B cell (primary cell): ENCODE measurements at regions not wholly inside any gene's neighbourhood (a gene's known extent, or its start where the extent isn't known, plus 50 kb on each side); places are given as distances from the start of the nearest gene placed in this dataset.

Source experiments
- ATAC-seq: fragments of 200-7000 bp; cut with Tn5 transposase; one replicate; pipeline ENCODE4 v1.10.0; 2021; ENCODE audit warnings: low read depth, mild to moderate bottlenecking, moderate number of reproducible peaks, moderate library complexity
- CTCF ChIA-PET: fragments of 350-600 bp; sonication (Branson Sonifier 250); formaldehyde crosslinking; loops from one replicate; lab custom pipeline; 2021; ENCODE audit warnings: antibody characterized with exemption, inconsistent platforms; lab: Charles Lee
- POLR2A ChIA-PET: fragments of 350-600 bp; sonication (Branson Sonifier 250); formaldehyde crosslinking; loops from one replicate; lab custom pipeline; 2021; ENCODE audit warnings: antibody characterized with exemption; lab: Charles Lee
- DNase-seq: peaks from one replicate; pipeline ENCODE4 v3.0.0; 2013
- H2AFZ ChIP-seq: 2 replicates; pipeline ENCODE4 v1.6.1; 2012; ENCODE audit warnings: mild to moderate bottlenecking, low read depth, low read length; ENCODE audit not compliant: insufficient read depth, poor library complexity, severe bottlenecking
- H3K27ac ChIP-seq, 2 donors: 1 replicate in 1 of 2; 2 replicates in 1 of 2; pipeline ENCODE4 v1.5.1; 2012 to 2013; ENCODE audit warnings: low read length in 2 of 2, mild to moderate bottlenecking in 2 of 2, moderate library complexity in 1 of 2
- H3K27me3 ChIP-seq, 4 experiments: fragments of 200-600 bp in 1 of 4; sonication (generic) in 1 of 4; replicated peaks in 1 of 4; 1 replicate in 2 of 4; 2 replicates in 2 of 4; pipeline versions ENCODE4 v1.6.1 to v1.7.0; 2013 to 2016; ENCODE audit warnings: low read length in 3 of 4, mild to moderate bottlenecking in 2 of 4, mixed read lengths in 1 of 4, moderate library complexity in 1 of 4; ENCODE audit not compliant: insufficient read depth in 4 of 4, control insufficient read depth in 3 of 4; ENCODE audit errors: control extremely low read depth in 1 of 4
- H3K36me3 ChIP-seq, 2 experiments: replicated peaks in 1 of 2; 1 replicate in 1 of 2; 2 replicates in 1 of 2; pipeline versions ENCODE4 v1.6.1 to v1.7.1; 2013; ENCODE audit warnings: low read length in 1 of 2; ENCODE audit not compliant: insufficient read depth in 2 of 2, control insufficient read depth in 1 of 2; ENCODE audit errors: control extremely low read depth in 1 of 2, extremely low read depth in 1 of 2
- H3K4me1 ChIP-seq, 2 donors: fragments of 200-600 bp in 1 of 2; sonication (generic) in 1 of 2; 1 replicate in 1 of 2; 2 replicates in 1 of 2; pipeline versions ENCODE4 v1.5.1 to v1.6.1; 2013 to 2017; ENCODE audit warnings: low read length in 2 of 2; ENCODE audit not compliant: control insufficient read depth in 2 of 2, insufficient read depth in 2 of 2
- H3K4me2 ChIP-seq: replicated peaks from 2 replicates; pipeline ENCODE3; 2012; ENCODE audit warnings: mild to moderate bottlenecking, low read depth, low read length; ENCODE audit not compliant: poor library complexity, severe bottlenecking
- H3K4me3 ChIP-seq, 5 experiments: fragments of 200-600 bp in 1 of 5; sonication (generic) in 1 of 5; 1 replicate in 3 of 5; 2 replicates in 2 of 5; pipeline versions ENCODE4 v1.5.1 to v1.7.0; 2011 to 2016; ENCODE audit warnings: low read length in 4 of 5, mild to moderate bottlenecking in 4 of 5, low read depth in 2 of 5, control low read depth in 1 of 5, moderate library complexity in 1 of 5; ENCODE audit not compliant: insufficient read depth in 1 of 5; ENCODE audit errors: control extremely low read depth in 1 of 5, extremely low read depth in 1 of 5
- H3K79me2 ChIP-seq: fragments of 200-600 bp; sonication (generic); one replicate; pipeline ENCODE4 v1.6.0; 2016; ENCODE audit warnings: low read length; ENCODE audit not compliant: control insufficient read depth, insufficient read depth
- H3K9ac ChIP-seq: fragments of 200-600 bp; sonication (generic); 2 replicates; pipeline ENCODE4 v1.6.1; 2017; ENCODE audit warnings: mild to moderate bottlenecking, low read length, moderate library complexity
- H3K9me3 ChIP-seq, 3 donors: one replicate each; pipeline versions ENCODE4 v1.6.1 to v1.7.1; 2013; ENCODE audit warnings: low read length in 2 of 3; ENCODE audit not compliant: control insufficient read depth in 2 of 3, insufficient read depth in 1 of 3; ENCODE audit errors: control extremely low read depth in 1 of 3
- H4K20me1 ChIP-seq: 2 replicates; pipeline ENCODE4 v1.6.0; 2012; ENCODE audit warnings: mild to moderate bottlenecking, low read length; ENCODE audit not compliant: insufficient read depth, control insufficient read depth, poor library complexity, severe bottlenecking
- H3K27ac Mint-ChIP-seq: one replicate; pipeline ENCODE4 v1.8.0; 2021; ENCODE audit warnings: mixed read lengths
- H3K27me3 Mint-ChIP-seq: one replicate; pipeline ENCODE4 v1.8.0; 2021; ENCODE audit warnings: mixed read lengths
- H3K4me1 Mint-ChIP-seq: one replicate; pipeline ENCODE4 v1.8.0; 2021; ENCODE audit warnings: mixed read lengths
- H3K4me3 Mint-ChIP-seq: one replicate; pipeline ENCODE4 v1.8.0; 2021; ENCODE audit warnings: mixed read lengths
- H3K9me3 Mint-ChIP-seq: one replicate; pipeline ENCODE4 v1.8.0; 2022; ENCODE audit warnings: mixed read lengths; ENCODE audit not compliant: insufficient read depth
- EZH2 ChIP-seq: IDR thresholded peaks from 2 replicates; pipeline ENCODE4 v1.6.1; 2012; ENCODE audit warnings: borderline replicate concordance, low read depth, mild to moderate bottlenecking, moderate library complexity, low read length; ENCODE audit not compliant: insufficient read depth, poor library complexity, severe bottlenecking
- whole genome bisulfite sequencing: methylation state at CpG from one replicate; pipeline ENCODE4 v1.1.5; 2013; ENCODE audit warnings: missing lambda C conversion rate; ENCODE audit not compliant: insufficient coverage; 5-methylcytosine and 5-hydroxymethylcytosine counted together
- intact Hi-C: fragments of 100-400 bp; cut with micrococcal nuclease; formaldehyde crosslinking; loops from one replicate; pipeline ENCODE4 v1.10.0; 2022
- TF ChIP-seq, protein P1 (sequence below): fragments of 200-600 bp; IDR thresholded peaks from one replicate; pipeline ENCODE4 v1.8.0; 2022; ENCODE audit warnings: antibody characterized with exemption, mild to moderate bottlenecking

DNA sequence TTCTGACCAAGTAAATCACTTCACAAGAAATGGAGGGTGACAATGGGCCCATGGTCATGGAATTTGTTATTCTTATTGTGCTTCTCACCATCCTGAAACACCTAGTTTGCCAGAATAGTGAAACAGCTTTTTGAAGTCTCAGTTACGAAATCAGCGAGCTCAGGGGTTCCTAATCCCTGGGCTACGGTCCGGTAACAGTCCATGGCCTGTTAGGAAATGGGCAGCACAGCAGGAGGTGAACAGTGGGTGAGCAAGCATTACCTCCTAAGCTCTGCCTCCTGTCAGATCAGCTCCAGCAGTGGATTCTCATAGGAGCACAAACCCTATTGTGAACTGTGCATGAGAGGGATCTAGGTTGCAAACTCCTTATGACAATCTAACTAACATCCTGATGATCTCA, 1356.3 kb downstream of the KCNT2 start:
- ChIA-PET POLR2A (no interaction called here), CTCF (no interaction called here)
- ATAC-seq = no peak
- Mint-ChIP-seq H3K4me3 (no peak overlapping the region), H3K4me1 (no peaks in the 10 kb centered on the region), H3K9me3 (no peaks in the 10 kb centered on the region), H3K27me3 (no peaks in the 10 kb centered on the region), H3K27ac (no peak overlapping the region)
- Histone ChIP-seq H3K27ac (no peak overlapping the region), H3K4me3 (no peak overlapping the region), H3K9ac (no peak overlapping the region), H3K36me3 (no peaks in the 10 kb centered on the region), H2AFZ (no peak overlapping the region), H4K20me1 (no peaks in the 10 kb centered on the region), H3K79me2 (no peaks in the 10 kb centered on the region), H3K9me3 (no peaks in the 10 kb centered on the region), H3K4me2 (no peak overlapping the region), H3K27me3 (no peaks in the 10 kb centered on the region), H3K4me1 (no peaks in the 10 kb centered on the region)
- TF ChIP-seq, protein P1, sequence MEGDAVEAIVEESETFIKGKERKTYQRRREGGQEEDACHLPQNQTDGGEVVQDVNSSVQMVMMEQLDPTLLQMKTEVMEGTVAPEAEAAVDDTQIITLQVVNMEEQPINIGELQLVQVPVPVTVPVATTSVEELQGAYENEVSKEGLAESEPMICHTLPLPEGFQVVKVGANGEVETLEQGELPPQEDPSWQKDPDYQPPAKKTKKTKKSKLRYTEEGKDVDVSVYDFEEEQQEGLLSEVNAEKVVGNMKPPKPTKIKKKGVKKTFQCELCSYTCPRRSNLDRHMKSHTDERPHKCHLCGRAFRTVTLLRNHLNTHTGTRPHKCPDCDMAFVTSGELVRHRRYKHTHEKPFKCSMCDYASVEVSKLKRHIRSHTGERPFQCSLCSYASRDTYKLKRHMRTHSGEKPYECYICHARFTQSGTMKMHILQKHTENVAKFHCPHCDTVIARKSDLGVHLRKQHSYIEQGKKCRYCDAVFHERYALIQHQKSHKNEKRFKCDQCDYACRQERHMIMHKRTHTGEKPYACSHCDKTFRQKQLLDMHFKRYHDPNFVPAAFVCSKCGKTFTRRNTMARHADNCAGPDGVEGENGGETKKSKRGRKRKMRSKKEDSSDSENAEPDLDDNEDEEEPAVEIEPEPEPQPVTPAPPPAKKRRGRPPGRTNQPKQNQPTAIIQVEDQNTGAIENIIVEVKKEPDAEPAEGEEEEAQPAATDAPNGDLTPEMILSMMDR = no peak
- TF ChIP-seq EZH2 = no peak
- DNase-seq = no peak
- intact Hi-C loops = no loop called here
- WGBS = 96% methylated on average over 4 of the region's 4 CpGs

DNA sequence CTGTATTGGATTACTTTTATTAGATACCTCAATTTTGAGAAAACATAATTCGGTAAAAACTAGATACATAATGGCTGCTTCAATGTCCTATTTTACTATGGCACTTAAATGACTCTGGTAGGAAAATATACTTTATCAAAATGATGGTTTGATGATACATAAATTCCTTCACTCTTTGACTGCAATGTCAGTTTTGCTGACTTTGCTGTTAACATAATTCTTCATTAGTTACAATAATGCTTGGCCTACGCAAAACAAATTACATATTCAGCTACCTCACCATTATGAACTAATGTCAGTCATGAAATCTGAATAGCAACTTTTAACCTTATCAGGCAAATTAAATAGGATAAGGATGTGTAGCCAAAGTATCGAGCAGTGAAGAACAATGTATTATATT, 1364.7 kb downstream of the KCNT2 start:
- H3K4me3 Mint-ChIP-seq = no peak overlapping the region
- H3K27ac Mint-ChIP-seq = no peak overlapping the region
- Histone ChIP-seq H3K36me3 (no peaks in the 10 kb centered on the region), H4K20me1 (no peaks in the 10 kb centered on the region), H3K9ac (no peak overlapping the region), H3K4me3 (no peak overlapping the region), H3K79me2 (no peaks in the 10 kb centered on the region), H3K9me3 (peaks cover 0 to under 1% (median 0%) of the 10 kb centered on the region in 3 donors), H3K27ac (no peak overlapping the region), H3K4me1 (no peaks in the 10 kb centered on the region), H3K4me2 (no peak overlapping the region), H2AFZ (no peak overlapping the region), H3K27me3 (no peaks in the 10 kb centered on the region)
- ChIA-PET CTCF (no interaction called here), POLR2A (no interaction called here)
- no peak for TF ChIP-seq EZH2
- TF ChIP-seq, protein P1 = no peak
- no peaks in the 10 kb centered on the region for H3K27me3 Mint-ChIP-seq
- intact Hi-C loops = no loop called here
- no CpG with 5 or more reads among the region's 3 CpGs for WGBS
- DNase-seq (no peak), ATAC-seq (no peak)
- H3K9me3 Mint-ChIP-seq = no peaks in the 10 kb centered on the region
- H3K4me1 Mint-ChIP-seq = no peaks in the 10 kb centered on the region
